ENCODE measurements at regions not wholly inside any gene's neighbourhood (a gene's known extent, or its start where the extent isn't known, plus 50 kb on each side); places are given as distances from the start of the nearest gene placed in this dataset.

- no peak overlapping the region for H3K27ac ChIP-seq (ENCODE audit: low read length)
- no peak overlapping the region for H2AFZ ChIP-seq (ENCODE audit: low read depth, low read length)
- no peak overlapping the region for H3K9ac ChIP-seq (ENCODE audit: low read length)
- H3K4me3 ChIP-seq (ENCODE audit: low read length): no peak overlapping the region
- H3F3A ChIP-seq (ENCODE audit: insufficient read depth, low read length, poor library complexity, severe bottlenecking): no peaks in the 10 kb centered on the region
- no peaks in the 10 kb centered on the region for H3K27me3 ChIP-seq (ENCODE audit: insufficient read depth, low read depth, low read length)
- no peaks in the 10 kb centered on the region for H3K36me3 ChIP-seq (ENCODE audit: insufficient read depth, low read length)
- no peaks in the 10 kb centered on the region for H4K20me1 ChIP-seq (ENCODE audit: insufficient read depth)
- H3K9me2 ChIP-seq (ENCODE audit: insufficient read depth, low read length): no peaks in the 10 kb centered on the region
- H3K4me2 ChIP-seq (ENCODE audit: low read length): no peak overlapping the region
- TF ChIP-seq MXI1 (conservative IDR thresholded peaks at IDR 0.05; ENCODE audit: poor library complexity, severe bottlenecking): no peak
- no peak for TF ChIP-seq REST (IDR thresholded peaks at IDR 0.05; ENCODE audit: borderline replicate concordance)
- no peak for TF ChIP-seq RAD21 (conservative IDR thresholded peaks at IDR 0.05)
- TF ChIP-seq SMC3 (conservative IDR thresholded peaks at IDR 0.05; ENCODE audit: poor library complexity): no peak
- TF ChIP-seq EZH2 (IDR thresholded peaks at IDR 0.05; ENCODE audit: borderline replicate concordance, insufficient read depth, low read length, poor library complexity, severe bottlenecking): no peak
- TF ChIP-seq EP300 (conservative IDR thresholded peaks at IDR 0.05; ENCODE audit: poor library complexity, severe bottlenecking): no peak
- TF ChIP-seq, protein P1, sequence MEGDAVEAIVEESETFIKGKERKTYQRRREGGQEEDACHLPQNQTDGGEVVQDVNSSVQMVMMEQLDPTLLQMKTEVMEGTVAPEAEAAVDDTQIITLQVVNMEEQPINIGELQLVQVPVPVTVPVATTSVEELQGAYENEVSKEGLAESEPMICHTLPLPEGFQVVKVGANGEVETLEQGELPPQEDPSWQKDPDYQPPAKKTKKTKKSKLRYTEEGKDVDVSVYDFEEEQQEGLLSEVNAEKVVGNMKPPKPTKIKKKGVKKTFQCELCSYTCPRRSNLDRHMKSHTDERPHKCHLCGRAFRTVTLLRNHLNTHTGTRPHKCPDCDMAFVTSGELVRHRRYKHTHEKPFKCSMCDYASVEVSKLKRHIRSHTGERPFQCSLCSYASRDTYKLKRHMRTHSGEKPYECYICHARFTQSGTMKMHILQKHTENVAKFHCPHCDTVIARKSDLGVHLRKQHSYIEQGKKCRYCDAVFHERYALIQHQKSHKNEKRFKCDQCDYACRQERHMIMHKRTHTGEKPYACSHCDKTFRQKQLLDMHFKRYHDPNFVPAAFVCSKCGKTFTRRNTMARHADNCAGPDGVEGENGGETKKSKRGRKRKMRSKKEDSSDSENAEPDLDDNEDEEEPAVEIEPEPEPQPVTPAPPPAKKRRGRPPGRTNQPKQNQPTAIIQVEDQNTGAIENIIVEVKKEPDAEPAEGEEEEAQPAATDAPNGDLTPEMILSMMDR (IDR thresholded peaks at IDR 0.05; ENCODE audit: poor library complexity, severe bottlenecking): no peak
- no peak for TF ChIP-seq TAF1 (IDR thresholded peaks at IDR 0.05; ENCODE audit: low read depth)
- no peak for TF ChIP-seq POLR2AphosphoS5 (IDR thresholded peaks at IDR 0.05)
- no peaks in the 10 kb centered on the region for H3K79me2 ChIP-seq (replicated peaks; ENCODE audit: insufficient read depth, low read length)
- H3K9me3 ChIP-seq (ENCODE audit: low read length): no peaks in the 10 kb centered on the region
These were observed 227.9 kb downstream of the TEX29 start for GRCh38 chr13:111548301-111548700.

GRCh38 chr13:111548805-111549204 is 228.4 kb downstream of the TEX29 start:
- Histone ChIP-seq H3K36me3 (ENCODE audit: insufficient read depth, low read length) (no peaks in the 10 kb centered on the region), H3K4me3 (ENCODE audit: low read length) (no peak overlapping the region), H2AFZ (ENCODE audit: low read depth, low read length) (no peak overlapping the region), H3F3A (ENCODE audit: insufficient read depth, low read length, poor library complexity, severe bottlenecking) (no peaks in the 10 kb centered on the region), H3K9me2 (ENCODE audit: insufficient read depth, low read length) (no peaks in the 10 kb centered on the region), H3K79me2 (replicated peaks; ENCODE audit: insufficient read depth, low read length) (no peaks in the 10 kb centered on the region), H3K9ac (ENCODE audit: low read length) (no peak overlapping the region), H3K4me2 (ENCODE audit: low read length) (no peak overlapping the region), H3K27ac (ENCODE audit: low read length) (no peak overlapping the region), H3K9me3 (ENCODE audit: low read length) (no peaks in the 10 kb centered on the region), H4K20me1 (ENCODE audit: insufficient read depth) (no peaks in the 10 kb centered on the region), H3K27me3 (ENCODE audit: insufficient read depth, low read depth, low read length) (no peaks in the 10 kb centered on the region)
- TF ChIP-seq TAF1 (IDR thresholded peaks at IDR 0.05; ENCODE audit: low read depth) (no peak), EP300 (conservative IDR thresholded peaks at IDR 0.05; ENCODE audit: poor library complexity, severe bottlenecking) (no peak), EZH2 (IDR thresholded peaks at IDR 0.05; ENCODE audit: borderline replicate concordance, insufficient read depth, low read length, poor library complexity, severe bottlenecking) (no peak), SMC3 (conservative IDR thresholded peaks at IDR 0.05; ENCODE audit: poor library complexity) (no peak), MXI1 (conservative IDR thresholded peaks at IDR 0.05; ENCODE audit: poor library complexity, severe bottlenecking) (no peak), POLR2AphosphoS5 (IDR thresholded peaks at IDR 0.05) (no peak), REST (IDR thresholded peaks at IDR 0.05; ENCODE audit: borderline replicate concordance) (no peak), RAD21 (conservative IDR thresholded peaks at IDR 0.05) (no peak)
- TF ChIP-seq, protein P1 (IDR thresholded peaks at IDR 0.05; ENCODE audit: poor library complexity, severe bottlenecking): no peak
